Spleen (tissue), 7 donors: ENCODE measurements at regions not wholly inside any gene's neighbourhood (a gene's known extent, or its start where the extent isn't known, plus 50 kb on each side); places are given as distances from the start of the nearest gene placed in this dataset.

Source experiments
- CTCF ChIP-seq, 11 experiments: fragments of 200-600 bp in 7 of 11; fragments of 450-650 bp in 4 of 11; sonication (generic) in 4 of 11; IDR thresholded peaks in 8 of 11; conservative IDR thresholded peaks in 3 of 11; 1 replicate in 7 of 11; 2 replicates in 4 of 11; pipeline versions ENCODE4 v1.4.0 to v1.8.0; 2016 to 2021; ENCODE audit warnings: antibody characterized with exemption in 11 of 11, inconsistent platforms in 4 of 11, mild to moderate bottlenecking in 1 of 11
- POLR2A ChIP-seq, 3 donors: fragments of 450-650 bp; IDR thresholded peaks; one replicate each; pipeline ENCODE4 v1.5.1; 2017; ENCODE audit warnings: antibody characterized with exemption in 3 of 3, mild to moderate bottlenecking in 1 of 3
- POLR2AphosphoS5 ChIP-seq, 3 donors: sonication (generic); formaldehyde crosslinking; IDR thresholded peaks; one replicate each; pipeline ENCODE4 v1.5.1; 2017; ENCODE audit warnings: antibody characterized with exemption in 3 of 3
- donor health status: DM: no; HTN: no; CAD: no; lungs with moderate emphysema.
- donor health status: DM: no; HTN: no; CAD: no.
- donor health status: DM: no; HTN: no; CAD: no.

DNA sequence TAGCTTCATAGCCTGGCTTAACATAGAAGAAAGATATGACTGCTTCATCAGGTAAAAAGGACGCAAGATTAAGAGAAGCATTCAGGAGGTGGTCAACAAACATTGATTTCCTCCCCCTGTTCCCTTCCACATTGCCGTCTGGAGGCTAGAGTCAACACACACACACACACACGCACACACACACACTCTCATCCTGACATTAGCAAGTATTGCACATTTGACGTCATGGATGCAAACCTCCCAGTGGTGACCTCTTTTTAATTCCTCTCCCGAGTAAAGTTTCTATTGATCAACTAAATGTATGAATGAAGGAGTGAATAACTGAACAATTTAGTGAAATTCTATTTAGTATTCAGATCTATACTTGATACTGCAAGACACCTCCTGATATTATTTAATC is 332.8 kb downstream of the ELAVL2 start:
- no peak for TF ChIP-seq POLR2AphosphoS5 (IDR thresholded peaks at IDR 0.05)
- TF ChIP-seq CTCF (IDR thresholded peaks at IDR 0.05 in 8 of 11, conservative IDR thresholded peaks at IDR 0.05 in 3 of 11), result no peak
- TF ChIP-seq POLR2A (IDR thresholded peaks at IDR 0.05), result no peak
